Activated CD4-positive, CD25-positive, alpha-beta regulatory T cell treated with anti-CD3 and anti-CD28 coated beads, Interleukin-2, amount 50 U/mL, for 24 hours (primary cell): ENCODE measurements at regions not wholly inside any gene's neighbourhood (a gene's known extent, or its start where the extent isn't known, plus 50 kb on each side); places are given as distances from the start of the nearest gene placed in this dataset.
A peak's percentile ranks its signal among the peaks of the same experiment; 100 is the strongest.

Source experiments
- ATAC-seq, 2 donors: fragments of 150-1000 bp; cut with Tn5 transposase; one replicate each; pipeline ENCODE4 v1.10.0; 2021; ENCODE audit warnings: mild to moderate bottlenecking in 1 of 2, moderate library complexity in 1 of 2

GRCh38 chrX:40157228-40158035 lies 59.7 kb upstream of the BCOR start:
- ATAC-seq = no peak

DNA sequence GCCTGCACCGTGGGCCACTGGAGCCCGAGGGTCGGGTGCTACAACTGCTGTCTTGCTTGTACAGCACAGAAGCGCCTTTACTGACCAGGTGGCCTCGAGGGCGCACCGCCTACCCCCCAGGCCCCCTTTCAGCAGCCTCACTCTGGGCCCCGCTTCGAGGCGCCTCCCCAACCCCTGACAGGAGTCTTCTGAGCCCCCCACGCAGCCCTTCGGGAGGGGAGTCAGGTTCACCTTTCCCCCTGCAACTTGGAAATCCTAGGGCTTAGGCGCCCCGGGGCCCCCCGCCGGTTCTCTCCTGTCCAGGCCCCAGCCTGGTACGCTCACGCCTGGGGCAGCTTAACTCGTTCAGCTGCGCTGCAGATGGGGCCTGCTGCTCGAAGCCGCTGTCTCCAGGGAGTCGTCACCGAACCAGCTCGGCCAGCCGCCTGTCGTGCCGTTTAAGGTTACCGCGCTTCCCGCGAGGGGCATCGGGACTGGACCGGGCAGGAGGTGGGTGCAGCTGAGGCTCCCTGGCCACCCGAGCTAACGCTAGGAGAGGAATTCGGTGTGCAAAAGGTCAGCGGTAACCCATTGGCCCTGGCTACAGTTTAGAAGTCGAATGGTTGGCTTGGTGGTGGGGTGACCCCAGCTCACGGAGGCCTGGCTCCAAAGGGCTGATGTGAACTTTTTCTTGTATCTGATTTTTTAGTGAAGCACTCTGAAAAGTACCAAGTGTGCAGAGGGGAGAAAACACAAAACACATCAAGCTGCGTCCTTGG lies 58.9 kb upstream of the BCOR start:
- ATAC-seq = no peak

DNA sequence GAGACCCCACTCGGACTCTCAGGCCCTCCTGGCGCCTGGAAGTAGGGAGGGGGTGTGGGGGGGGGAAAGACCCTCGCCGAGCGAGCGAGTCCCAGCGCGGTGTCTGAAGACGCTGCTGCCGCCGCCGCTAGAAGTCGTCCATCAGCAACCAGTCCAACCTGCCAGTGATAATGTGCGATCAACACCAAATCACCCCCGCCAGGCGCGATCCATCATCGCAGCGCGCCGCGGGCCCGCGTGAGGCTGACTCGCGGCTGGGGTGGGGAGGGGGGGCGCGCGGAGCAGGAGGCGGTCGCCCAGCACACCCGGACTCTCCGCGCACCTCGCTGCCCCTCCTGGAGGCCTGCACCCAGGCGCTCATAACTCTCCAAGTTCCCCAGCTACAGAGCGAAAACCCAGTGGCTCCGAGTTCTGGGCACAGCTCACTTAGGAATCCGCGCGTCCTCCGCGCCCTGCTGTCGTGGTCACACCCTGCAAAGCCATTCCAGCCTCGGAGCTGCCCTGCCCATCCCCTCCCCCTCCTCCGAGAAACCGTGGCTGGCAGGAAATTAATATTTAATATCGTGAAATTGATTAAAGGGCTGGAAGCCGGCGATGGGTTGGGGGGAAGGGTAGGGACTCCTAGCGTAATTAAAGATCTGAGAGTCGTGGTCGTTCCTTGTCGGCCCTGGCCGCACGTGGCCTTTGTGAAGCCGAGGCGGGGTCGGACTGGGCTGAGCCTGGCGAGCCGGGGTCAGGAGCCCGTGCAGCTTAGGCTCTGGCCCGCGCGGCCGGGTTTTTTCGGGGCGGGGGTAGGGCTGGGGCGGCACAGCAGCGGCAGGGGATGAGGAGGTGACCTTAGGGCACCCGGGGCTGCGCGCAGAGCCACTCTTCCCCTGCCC lies 58.1 kb upstream of the BCOR start:
- no peak for ATAC-seq

DNA sequence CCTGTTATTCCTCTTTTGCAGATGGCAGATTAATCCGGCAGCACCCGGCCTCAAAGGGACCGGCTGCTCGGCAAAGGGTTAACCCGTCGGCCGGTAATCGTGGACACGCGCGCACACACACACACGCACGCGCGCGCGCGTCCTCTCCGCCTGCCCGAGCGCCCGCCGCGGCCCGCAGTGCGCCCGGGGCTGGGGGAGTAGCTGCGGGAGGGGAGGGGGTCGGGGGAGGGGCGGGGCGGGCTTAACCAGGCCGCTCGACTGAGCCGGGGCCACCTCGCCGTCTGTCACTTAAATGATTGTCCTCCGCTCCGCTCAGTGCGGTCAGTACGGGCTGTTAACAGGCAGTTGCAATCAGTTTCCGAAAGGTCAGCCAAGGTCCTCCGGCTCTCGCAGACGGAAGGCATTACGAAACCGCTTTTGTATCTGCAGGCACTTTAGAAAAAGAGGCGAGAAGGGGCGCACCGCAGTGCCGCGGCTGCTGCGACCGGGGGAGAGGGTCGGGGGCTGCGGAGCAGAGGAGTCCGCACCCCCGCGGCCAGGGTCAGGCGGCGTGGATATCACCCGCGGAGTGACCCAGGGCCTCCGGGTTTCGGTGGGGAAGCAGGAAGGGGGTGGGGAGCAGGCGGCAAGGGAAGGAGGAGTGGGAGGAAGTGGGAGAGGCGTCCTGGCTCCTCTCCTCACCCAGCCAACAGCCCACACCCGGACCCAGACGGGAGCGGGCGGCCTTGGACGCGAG lies 57.3 kb upstream of the BCOR start:
- ATAC-seq = no peak

DNA sequence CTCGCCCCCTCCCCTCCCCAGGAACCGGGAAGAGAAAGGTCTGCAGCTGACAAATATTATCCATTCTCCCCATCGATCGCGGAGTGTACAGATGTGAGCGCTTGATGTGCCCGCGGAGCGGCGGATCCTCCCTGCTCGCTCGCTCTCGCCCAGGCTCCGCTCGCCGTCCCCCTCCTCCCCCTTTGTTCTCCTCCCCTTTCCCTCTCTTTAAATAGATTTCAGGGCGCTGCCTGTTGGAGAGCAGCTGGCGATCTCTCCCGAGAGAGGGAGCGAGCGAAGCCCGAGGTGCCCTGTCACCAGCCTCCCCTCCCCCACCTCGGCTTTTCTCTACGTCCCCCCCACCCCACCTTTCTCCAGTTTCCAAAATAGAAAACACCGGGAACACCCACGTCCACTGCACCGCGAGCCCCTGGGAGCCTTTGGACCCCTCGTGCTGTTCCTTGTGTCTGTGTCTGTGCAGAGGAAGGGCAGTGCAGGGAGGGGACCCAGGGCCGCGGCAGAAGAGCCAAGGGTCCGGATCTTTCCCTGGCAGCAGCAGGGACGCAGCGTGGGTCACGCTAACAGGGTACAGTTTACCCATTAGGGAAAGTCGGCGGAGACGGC lies 56.6 kb upstream of the BCOR start:
- ATAC-seq = no peak

- ATAC-seq = peak; percentile 45 to 68
Observed at GRCh38 chrX:40153345-40154249, 55.8 kb upstream of the BCOR start.

GRCh38 chrX:40152741-40153344 lies 55.1 kb upstream of the BCOR start:
- no peak for ATAC-seq

GRCh38 chrX:40152173-40152711 lies 54.5 kb upstream of the BCOR start:
- ATAC-seq = peak in 1 of 2 donors; percentile 28

GRCh38 chrX:40151211-40152172 lies 53.7 kb upstream of the BCOR start:
- ATAC-seq = no peak

GRCh38 chrX:40150503-40150902 lies 52.7 kb upstream of the BCOR start:
- ATAC-seq = no peak

- ATAC-seq = no peak
Observed at GRCh38 chrX:40149286-40150175, 51.8 kb upstream of the BCOR start.

DNA sequence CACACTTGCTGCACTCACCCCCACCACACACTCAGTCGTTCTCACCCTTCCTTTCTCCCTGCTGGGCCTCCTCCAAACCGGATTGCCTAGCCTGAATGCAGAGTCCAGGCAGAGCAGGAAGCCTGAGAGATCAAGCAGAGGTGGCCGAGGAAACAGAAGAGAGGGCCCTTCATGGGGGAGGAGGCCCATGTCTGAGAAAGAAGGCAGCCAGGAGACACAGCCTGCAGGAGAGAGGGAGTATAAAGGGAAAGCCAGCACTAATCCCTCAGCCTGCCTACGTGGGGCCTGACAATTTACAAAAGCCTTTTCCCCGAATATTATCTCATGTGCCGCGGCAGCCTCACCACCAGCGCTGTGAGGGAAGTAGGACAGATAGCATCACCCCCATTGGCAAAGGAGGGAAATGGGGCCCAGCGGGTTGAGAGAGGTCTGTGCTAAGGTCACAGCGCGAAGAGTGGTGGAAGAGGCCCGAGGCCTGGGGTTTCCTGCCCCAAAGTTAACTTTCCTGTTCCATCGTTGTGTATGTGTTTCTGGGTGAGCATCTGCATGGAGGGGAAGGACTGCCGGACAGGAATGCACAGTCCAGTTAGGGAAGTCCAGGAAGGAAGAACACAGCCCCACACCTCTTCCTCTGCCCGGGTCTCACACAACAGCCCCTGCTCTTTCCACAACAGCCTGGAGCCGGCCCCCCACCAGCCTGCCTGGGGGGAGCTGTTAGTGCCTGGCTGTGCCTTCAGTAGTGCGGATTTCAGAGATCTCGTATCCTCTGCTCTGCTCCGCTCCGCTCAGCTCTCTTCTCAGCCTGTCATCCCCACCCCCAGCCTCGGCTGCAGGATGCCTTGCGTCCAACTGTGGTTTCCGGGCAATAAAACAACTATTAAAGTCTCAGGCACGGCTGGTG lies 50.9 kb upstream of the BCOR start:
- ATAC-seq = no peak

- ATAC-seq = no peak
Observed at GRCh38 chrX:40147971-40148370, 50.2 kb upstream of the BCOR start.
